Thyroid gland (tissue), 4 donors: ENCODE measurements at regions not wholly inside any gene's neighbourhood (a gene's known extent, or its start where the extent isn't known, plus 50 kb on each side); places are given as distances from the start of the nearest gene placed in this dataset.
"Not testable (repeated sequence)": the region's sequence is repeated elsewhere in the genome, so short reads cannot be mapped to it uniquely, and the experiment has no call there.

Experiments used
- POLR2A ChIP-seq, 2 donors: fragments of 450-650 bp; IDR thresholded peaks; one replicate each; pipeline ENCODE4 v1.6.1; 2017; ENCODE audit warnings: antibody characterized with exemption in 2 of 2, mild to moderate bottlenecking in 2 of 2, moderate library complexity in 1 of 2
- TF ChIP-seq, protein P1 (sequence below), 6 experiments: fragments of 200-600 bp in 3 of 6; fragments of 450-650 bp in 3 of 6; sonication (generic) in 3 of 6; IDR thresholded peaks; one replicate each; pipeline ENCODE4 v1.5.1; 2016 to 2019; ENCODE audit warnings: antibody characterized with exemption in 6 of 6, mild to moderate bottlenecking in 2 of 6, inconsistent platforms in 1 of 6, moderate library complexity in 1 of 6

DNA sequence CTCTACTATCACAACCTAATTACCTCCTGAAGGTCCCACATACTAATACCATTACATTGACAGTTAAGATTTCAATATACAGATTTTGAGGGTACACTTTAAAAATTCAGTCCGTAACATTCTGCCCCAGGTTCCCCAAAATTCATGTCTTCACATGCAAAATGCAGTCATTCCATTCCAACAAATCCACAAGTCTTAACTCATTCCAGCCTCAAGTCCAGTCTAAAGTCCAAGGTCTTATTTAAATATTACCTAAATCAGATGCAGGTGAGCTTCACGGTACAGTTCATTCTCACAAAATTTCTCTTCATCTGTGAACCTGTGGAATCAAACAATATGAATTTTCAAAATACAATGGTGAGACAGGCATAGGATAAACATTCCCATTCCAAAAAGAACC, 1332.0 kb downstream of the CDH12 start:
- TF ChIP-seq, protein P1, sequence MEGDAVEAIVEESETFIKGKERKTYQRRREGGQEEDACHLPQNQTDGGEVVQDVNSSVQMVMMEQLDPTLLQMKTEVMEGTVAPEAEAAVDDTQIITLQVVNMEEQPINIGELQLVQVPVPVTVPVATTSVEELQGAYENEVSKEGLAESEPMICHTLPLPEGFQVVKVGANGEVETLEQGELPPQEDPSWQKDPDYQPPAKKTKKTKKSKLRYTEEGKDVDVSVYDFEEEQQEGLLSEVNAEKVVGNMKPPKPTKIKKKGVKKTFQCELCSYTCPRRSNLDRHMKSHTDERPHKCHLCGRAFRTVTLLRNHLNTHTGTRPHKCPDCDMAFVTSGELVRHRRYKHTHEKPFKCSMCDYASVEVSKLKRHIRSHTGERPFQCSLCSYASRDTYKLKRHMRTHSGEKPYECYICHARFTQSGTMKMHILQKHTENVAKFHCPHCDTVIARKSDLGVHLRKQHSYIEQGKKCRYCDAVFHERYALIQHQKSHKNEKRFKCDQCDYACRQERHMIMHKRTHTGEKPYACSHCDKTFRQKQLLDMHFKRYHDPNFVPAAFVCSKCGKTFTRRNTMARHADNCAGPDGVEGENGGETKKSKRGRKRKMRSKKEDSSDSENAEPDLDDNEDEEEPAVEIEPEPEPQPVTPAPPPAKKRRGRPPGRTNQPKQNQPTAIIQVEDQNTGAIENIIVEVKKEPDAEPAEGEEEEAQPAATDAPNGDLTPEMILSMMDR (IDR thresholded peaks at IDR 0.05) = not testable (repeated sequence)
- TF ChIP-seq POLR2A (IDR thresholded peaks at IDR 0.05) = not testable (repeated sequence)
